ENCODE measurements at regions not wholly inside any gene's neighbourhood (a gene's known extent, or its start where the extent isn't known, plus 50 kb on each side); places are given as distances from the start of the nearest gene placed in this dataset.
"Not testable (repeated sequence)": the region's sequence is repeated elsewhere in the genome, so short reads cannot be mapped to it uniquely, and the experiment has no call there.

DNA sequence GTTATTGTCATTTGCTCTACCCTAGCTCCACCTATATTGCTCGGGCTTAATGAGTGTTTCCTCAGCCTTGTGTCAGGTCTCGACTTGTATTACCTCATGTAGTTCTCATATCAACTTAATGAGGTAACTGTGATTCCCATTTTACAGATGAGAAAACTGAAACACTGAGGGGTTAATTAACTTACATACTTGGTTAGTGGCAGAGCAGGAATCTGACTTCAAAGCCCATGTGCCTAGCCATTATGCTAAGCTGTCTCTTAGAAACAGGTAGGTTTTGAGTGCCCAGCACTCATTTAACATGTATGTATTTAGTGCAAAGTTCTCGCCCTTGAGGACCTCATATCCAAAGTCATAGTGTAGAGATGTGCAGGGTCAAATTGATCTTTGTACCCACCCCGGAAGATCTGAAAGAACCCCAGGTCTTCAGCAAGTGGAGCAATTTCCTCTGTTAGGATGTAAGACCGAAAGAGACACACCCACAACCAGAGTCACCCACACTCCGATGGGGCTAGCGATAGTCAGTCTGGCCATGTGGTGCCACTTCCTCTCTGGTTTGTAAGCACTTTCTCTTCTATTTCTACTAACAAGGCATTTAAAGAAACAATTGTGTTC lies 121.0 kb upstream of the SLC39A10 start:
- DNase-seq (ENCODE audit: low read depth): no peak
- TF ChIP-seq, protein P1, sequence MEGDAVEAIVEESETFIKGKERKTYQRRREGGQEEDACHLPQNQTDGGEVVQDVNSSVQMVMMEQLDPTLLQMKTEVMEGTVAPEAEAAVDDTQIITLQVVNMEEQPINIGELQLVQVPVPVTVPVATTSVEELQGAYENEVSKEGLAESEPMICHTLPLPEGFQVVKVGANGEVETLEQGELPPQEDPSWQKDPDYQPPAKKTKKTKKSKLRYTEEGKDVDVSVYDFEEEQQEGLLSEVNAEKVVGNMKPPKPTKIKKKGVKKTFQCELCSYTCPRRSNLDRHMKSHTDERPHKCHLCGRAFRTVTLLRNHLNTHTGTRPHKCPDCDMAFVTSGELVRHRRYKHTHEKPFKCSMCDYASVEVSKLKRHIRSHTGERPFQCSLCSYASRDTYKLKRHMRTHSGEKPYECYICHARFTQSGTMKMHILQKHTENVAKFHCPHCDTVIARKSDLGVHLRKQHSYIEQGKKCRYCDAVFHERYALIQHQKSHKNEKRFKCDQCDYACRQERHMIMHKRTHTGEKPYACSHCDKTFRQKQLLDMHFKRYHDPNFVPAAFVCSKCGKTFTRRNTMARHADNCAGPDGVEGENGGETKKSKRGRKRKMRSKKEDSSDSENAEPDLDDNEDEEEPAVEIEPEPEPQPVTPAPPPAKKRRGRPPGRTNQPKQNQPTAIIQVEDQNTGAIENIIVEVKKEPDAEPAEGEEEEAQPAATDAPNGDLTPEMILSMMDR (conservative IDR thresholded peaks at IDR 0.05; ENCODE audit: low read depth, low read length): no peak
- H3K4me3 ChIP-seq (ENCODE audit: low read depth, low read length): no peak overlapping the region

GRCh38 chr2:195534971-195535370 lies 122.1 kb upstream of the SLC39A10 start:
- TF ChIP-seq, protein P1 (conservative IDR thresholded peaks at IDR 0.05; ENCODE audit: low read depth, low read length): no peak
- no peak overlapping the region for H3K4me3 ChIP-seq (ENCODE audit: low read depth, low read length)
- DNase-seq (ENCODE audit: low read depth): no peak

DNA sequence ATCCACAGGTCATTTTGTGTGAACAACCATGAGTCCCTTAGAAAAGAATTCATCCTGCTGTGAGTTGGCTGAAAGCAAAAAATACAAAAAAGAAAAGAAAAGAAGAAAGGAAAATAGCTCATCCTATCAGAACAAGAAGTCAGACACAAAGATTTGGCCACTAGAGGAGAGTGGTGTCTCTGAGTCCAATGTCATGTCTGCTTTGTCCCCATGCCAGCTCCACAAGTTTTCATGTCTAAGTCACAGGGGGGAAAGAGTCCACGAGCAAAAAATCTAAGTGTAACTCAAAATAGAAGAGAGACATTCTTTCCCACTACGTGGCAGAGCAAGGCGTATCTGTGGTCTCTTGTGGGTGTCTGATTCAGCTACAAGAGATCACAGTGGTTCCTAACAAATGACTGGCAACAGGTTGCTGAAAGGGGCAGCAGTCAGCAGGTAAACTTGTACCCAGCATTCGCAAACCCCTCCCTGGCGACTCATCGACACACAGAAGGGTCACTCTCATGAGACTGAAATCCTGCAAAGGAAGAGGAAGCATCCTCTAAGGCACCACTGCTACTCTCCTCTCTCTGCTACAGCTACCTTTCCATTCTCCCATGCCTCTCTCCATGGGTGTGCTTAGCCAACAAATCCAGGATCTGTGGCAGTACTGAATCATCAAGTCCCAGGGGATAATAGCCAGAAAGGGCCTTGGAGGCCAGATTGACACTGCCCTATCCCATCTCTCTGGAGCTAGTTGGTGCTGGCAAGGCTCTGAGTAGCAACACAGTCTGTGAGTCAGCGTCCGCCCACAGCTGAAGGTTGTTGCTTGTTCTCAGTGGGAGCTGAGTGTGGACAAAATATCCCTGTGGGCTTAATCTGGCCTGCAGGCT lies 123.0 kb upstream of the SLC39A10 start:
- peak; percentile 89 for DNase-seq (ENCODE audit: low read depth)
- H3K4me3 ChIP-seq (ENCODE audit: low read depth, low read length): peak overlapping the region; percentile 5
- TF ChIP-seq, protein P1 (conservative IDR thresholded peaks at IDR 0.05; ENCODE audit: low read depth, low read length): peak; percentile 35

DNA sequence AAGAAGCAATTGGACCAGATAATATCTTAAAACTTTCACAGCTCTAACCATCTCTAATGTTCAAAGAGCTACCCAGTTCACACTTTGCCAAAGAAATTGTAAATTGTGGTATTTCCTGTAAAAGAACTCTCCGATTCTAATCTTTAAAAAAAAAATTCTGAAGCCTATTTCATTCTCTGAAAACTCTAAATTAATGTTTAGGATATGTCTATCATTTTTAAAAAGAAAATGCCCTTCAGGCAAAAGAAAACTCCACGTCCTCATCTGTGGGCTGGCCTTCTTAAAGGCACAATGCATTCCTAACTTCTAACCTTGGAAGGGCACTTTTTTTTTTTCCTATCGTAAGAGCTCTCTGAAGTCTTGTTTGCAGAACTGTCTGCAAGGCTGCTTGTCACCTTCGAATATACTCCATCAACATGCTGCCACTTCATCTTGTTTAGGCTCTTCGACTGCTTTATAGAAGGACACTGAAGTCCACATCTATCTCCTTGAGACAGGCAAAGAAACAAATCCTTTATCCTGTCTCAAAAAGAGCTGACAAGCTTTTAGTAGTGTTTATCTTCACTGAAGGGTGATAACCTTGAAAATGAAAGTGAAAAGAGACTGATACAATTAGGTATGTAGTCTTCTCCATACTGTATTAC lies 124.3 kb upstream of the SLC39A10 start:
- H3K4me3 ChIP-seq (ENCODE audit: low read depth, low read length): peak overlapping the region; percentile 22
- TF ChIP-seq, protein P1 (conservative IDR thresholded peaks at IDR 0.05; ENCODE audit: low read depth, low read length): no peak
- peak; percentile 68 for DNase-seq (ENCODE audit: low read depth)

DNA sequence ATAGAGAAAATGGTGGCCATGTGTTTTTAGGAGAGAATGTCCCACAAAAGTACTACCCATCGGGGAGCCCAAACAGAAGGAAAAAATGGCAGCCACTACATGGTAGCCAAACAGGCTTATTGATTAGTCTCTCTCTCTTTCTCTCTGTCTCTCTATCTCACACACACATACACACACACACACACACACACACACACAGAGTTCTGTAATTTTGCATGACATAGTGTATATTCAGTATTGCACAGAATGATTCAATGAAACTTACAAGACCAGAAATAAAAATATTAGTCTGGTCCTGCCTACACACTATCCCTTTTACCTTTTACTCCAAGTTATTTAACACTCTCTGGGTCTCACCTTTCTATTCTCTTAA lies 124.8 kb upstream of the SLC39A10 start:
- TF ChIP-seq, protein P1 (conservative IDR thresholded peaks at IDR 0.05; ENCODE audit: low read depth, low read length): no peak
- no peak for DNase-seq (ENCODE audit: low read depth)
- no peak overlapping the region for H3K4me3 ChIP-seq (ENCODE audit: low read depth, low read length)

- H3K4me3 ChIP-seq (ENCODE audit: low read depth, low read length): no peak overlapping the region
- no peak for DNase-seq (ENCODE audit: low read depth)
- TF ChIP-seq, protein P1 (conservative IDR thresholded peaks at IDR 0.05; ENCODE audit: low read depth, low read length): no peak
These were observed 125.3 kb upstream of the SLC39A10 start for GRCh38 chr2:195531754-195532153.

DNA sequence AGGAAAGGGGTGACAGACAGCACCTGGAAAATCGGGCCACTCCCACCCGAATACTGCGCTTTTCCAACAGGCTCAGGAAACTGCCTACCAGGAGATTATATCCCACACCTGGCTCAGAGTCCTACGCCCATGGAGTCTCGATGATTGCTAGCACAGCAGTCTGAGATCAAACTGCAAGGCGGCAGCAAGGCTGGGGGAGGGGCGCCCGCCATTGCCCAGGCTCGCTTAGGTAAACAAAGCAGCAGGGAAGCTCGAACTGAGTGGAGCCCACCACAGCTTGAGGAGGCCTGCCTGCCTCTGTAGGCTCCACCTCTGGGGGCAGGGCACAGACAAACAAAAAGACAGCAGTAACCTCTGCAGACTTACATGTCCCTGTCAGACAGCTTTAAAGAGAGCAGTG lies 133.8 kb upstream of the SLC39A10 start:
- not testable (repeated sequence) for H3K4me3 ChIP-seq (ENCODE audit: low read depth, low read length); DNase-seq (ENCODE audit: low read depth)

Measured in choroid plexus epithelial cell (primary cell).